ENCODE measurements at regions not wholly inside any gene's neighbourhood (a gene's known extent, or its start where the extent isn't known, plus 50 kb on each side); places are given as distances from the start of the nearest gene placed in this dataset.

GRCh38 chr20:39165099-39165498 is 203.0 kb downstream of the DHX35 start:
- Histone ChIP-seq H3K36me3 (no peaks in the 10 kb centered on the region), H3K27me3 (no peaks in the 10 kb centered on the region), H3K4me1 (ENCODE audit: insufficient read depth) (no peaks in the 10 kb centered on the region), H3K27ac (no peak overlapping the region), H3K9me3 (no peaks in the 10 kb centered on the region), H3K4me3 (no peak overlapping the region)
- 75 to 86% (median 76%) methylated on average over 6 of the region's 6 CpGs for WGBS, 3 donors
- no peak for DNase-seq
- intact Hi-C loops (cut with DNase I): no loop called here
- TF ChIP-seq, protein P1, sequence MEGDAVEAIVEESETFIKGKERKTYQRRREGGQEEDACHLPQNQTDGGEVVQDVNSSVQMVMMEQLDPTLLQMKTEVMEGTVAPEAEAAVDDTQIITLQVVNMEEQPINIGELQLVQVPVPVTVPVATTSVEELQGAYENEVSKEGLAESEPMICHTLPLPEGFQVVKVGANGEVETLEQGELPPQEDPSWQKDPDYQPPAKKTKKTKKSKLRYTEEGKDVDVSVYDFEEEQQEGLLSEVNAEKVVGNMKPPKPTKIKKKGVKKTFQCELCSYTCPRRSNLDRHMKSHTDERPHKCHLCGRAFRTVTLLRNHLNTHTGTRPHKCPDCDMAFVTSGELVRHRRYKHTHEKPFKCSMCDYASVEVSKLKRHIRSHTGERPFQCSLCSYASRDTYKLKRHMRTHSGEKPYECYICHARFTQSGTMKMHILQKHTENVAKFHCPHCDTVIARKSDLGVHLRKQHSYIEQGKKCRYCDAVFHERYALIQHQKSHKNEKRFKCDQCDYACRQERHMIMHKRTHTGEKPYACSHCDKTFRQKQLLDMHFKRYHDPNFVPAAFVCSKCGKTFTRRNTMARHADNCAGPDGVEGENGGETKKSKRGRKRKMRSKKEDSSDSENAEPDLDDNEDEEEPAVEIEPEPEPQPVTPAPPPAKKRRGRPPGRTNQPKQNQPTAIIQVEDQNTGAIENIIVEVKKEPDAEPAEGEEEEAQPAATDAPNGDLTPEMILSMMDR (IDR thresholded peaks at IDR 0.05): no peak
- TF ChIP-seq EP300 (IDR thresholded peaks at IDR 0.05) (no peak), POLR2A (IDR thresholded peaks at IDR 0.05) (no peak)

DNA sequence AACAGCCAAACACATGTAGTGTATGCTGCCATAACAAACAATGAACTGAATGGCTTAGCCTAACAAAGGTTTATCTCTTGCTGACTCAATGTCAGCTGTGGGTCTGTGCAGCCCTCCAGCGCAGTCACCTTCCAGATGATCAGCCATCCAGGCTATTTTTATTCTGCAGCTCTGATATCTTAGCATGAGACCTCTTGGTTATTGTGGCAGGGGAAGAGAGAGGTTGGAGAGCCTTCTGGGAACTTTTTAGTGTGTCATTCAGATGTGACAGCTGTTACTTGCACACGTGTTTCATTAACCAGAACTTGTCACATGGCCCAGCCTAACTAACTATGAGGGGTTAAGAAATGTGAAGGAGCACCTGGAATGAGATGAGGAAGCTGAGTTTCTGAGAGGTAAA is 202.5 kb downstream of the DHX35 start:
- DNase-seq: no peak
- H3K27me3 ChIP-seq: no peaks in the 10 kb centered on the region
- no peak overlapping the region for H3K27ac ChIP-seq
- TF ChIP-seq EP300 (IDR thresholded peaks at IDR 0.05): no peak
- TF ChIP-seq, protein P1 (IDR thresholded peaks at IDR 0.05): no peak
- TF ChIP-seq POLR2A (IDR thresholded peaks at IDR 0.05): no peak
- 55 to 78% (median 65%) methylated on average over 2 of the region's 2 CpGs for WGBS, 3 donors
- H3K4me3 ChIP-seq: no peak overlapping the region
- H3K4me1 ChIP-seq (ENCODE audit: insufficient read depth): no peaks in the 10 kb centered on the region
- intact Hi-C loops (cut with DNase I): no loop called here
- H3K9me3 ChIP-seq: no peaks in the 10 kb centered on the region
- no peaks in the 10 kb centered on the region for H3K36me3 ChIP-seq

DNA sequence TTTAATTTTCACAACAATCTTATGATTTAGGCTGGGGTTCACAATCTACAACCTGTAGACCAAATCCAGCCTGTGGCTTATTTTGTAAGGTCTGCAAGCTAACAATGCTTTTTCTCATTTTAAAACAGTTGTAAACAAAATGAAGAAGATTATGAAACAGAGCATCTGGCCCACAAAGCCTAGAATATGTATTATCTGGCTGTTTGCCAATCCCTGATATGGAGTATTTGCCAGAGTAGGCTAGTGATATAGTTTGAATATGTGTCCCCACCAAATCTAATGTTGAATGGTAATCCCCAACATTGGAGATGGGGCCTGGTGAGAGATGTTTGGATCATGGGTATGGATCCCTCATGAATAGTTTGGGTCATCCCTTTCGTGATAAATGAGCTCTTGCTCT is 201.8 kb downstream of the DHX35 start:
- H3K27me3 ChIP-seq: no peaks in the 10 kb centered on the region
- no peak for TF ChIP-seq POLR2A (IDR thresholded peaks at IDR 0.05)
- no peak for TF ChIP-seq EP300 (IDR thresholded peaks at IDR 0.05)
- TF ChIP-seq, protein P1 (IDR thresholded peaks at IDR 0.05): no peak
- 81 to 97% (median 83%) methylated on average over 1 of the region's 1 CpG for WGBS, 3 donors
- H3K4me1 ChIP-seq (ENCODE audit: insufficient read depth): no peaks in the 10 kb centered on the region
- H3K9me3 ChIP-seq: no peaks in the 10 kb centered on the region
- H3K27ac ChIP-seq: no peak overlapping the region
- H3K36me3 ChIP-seq: no peaks in the 10 kb centered on the region
- no peak overlapping the region for H3K4me3 ChIP-seq
- no peak for DNase-seq
- intact Hi-C loops (cut with DNase I): no loop called here

DNA sequence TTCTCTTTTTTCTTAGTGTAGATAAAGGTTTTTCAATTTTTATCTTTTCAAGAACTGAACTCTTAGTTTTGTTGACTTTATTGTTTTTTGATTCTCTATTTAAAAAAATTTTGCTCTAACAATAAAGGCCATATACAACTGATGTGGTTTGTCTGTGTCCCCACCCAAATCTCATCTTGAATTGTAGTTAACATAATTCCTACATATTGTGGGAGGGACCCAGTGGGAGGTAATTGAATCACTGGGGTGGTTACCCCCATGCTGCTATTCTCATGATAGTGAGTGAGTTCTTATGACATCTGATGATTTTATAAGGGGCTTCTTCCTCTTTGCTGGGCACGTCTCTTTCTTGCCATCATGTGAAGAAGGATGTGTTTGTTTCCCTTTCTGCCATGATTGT is 199.8 kb downstream of the DHX35 start:
- 25 to 27% (median 25%) methylated on average over 1 of the region's 1 CpG for WGBS, 3 donors
- Histone ChIP-seq H3K36me3 (no peaks in the 10 kb centered on the region), H3K27me3 (no peaks in the 10 kb centered on the region), H3K4me1 (ENCODE audit: insufficient read depth) (no peaks in the 10 kb centered on the region), H3K4me3 (no peak overlapping the region), H3K9me3 (no peaks in the 10 kb centered on the region), H3K27ac (no peak overlapping the region)
- no peak for TF ChIP-seq POLR2A (IDR thresholded peaks at IDR 0.05)
- TF ChIP-seq, protein P1 (IDR thresholded peaks at IDR 0.05): no peak
- no peak for TF ChIP-seq EP300 (IDR thresholded peaks at IDR 0.05)
- no peak for DNase-seq
- intact Hi-C loops (cut with DNase I): no loop called here

- intact Hi-C loops (cut with DNase I): no loop called here
- no peak for DNase-seq
- Histone ChIP-seq H3K4me3 (no peak overlapping the region), H3K4me1 (ENCODE audit: insufficient read depth) (no peaks in the 10 kb centered on the region), H3K27me3 (no peaks in the 10 kb centered on the region), H3K36me3 (no peaks in the 10 kb centered on the region), H3K27ac (no peak overlapping the region), H3K9me3 (no peaks in the 10 kb centered on the region)
- 22 to 26% (median 23%) methylated on average over 12 of the region's 12 CpGs for WGBS, 3 donors
- TF ChIP-seq EP300 (IDR thresholded peaks at IDR 0.05): no peak
- TF ChIP-seq, protein P1 (IDR thresholded peaks at IDR 0.05): no peak
- no peak for TF ChIP-seq POLR2A (IDR thresholded peaks at IDR 0.05)
These were observed 193.8 kb downstream of the DHX35 start for GRCh38 chr20:39155971-39156370.

Data from ovary (tissue), 7 donors.